Mesendoderm (in vitro differentiated cells): ENCODE measurements at regions not wholly inside any gene's neighbourhood (a gene's known extent, or its start where the extent isn't known, plus 50 kb on each side); places are given as distances from the start of the nearest gene placed in this dataset.

ENCODE experiments used
- DNase-seq: peaks from one replicate; pipeline ENCODE4 v3.0.0; 2013
- H2AK5ac ChIP-seq: 2 replicates; pipeline ENCODE4 v1.6.1; 2013; ENCODE audit warnings: low read length, inconsistent platforms
- H2BK120ac ChIP-seq: 2 replicates; pipeline ENCODE4 v1.6.1; 2013; ENCODE audit warnings: low read depth, mild to moderate bottlenecking, low read length, moderate library complexity, mixed read lengths
- H2BK15ac ChIP-seq: replicated peaks from 2 replicates; pipeline ENCODE4 v1.6.1; 2013; ENCODE audit warnings: low read depth, mild to moderate bottlenecking, moderate library complexity
- H2BK5ac ChIP-seq: 2 replicates; pipeline ENCODE4 v1.6.1; 2013; ENCODE audit warnings: low read length, inconsistent platforms
- H3K18ac ChIP-seq: 2 replicates; pipeline ENCODE4 v1.6.1; 2013; ENCODE audit warnings: mild to moderate bottlenecking, low read length, mixed read lengths
- H3K23ac ChIP-seq: one replicate; pipeline ENCODE4 v1.6.1; 2013; ENCODE audit warnings: low read length
- H3K27ac ChIP-seq: 2 replicates; pipeline ENCODE4 v1.5.1; 2013; ENCODE audit warnings: low read depth, mild to moderate bottlenecking, inconsistent platforms, low read length, moderate library complexity
- H3K27me3 ChIP-seq: 2 replicates; pipeline ENCODE4 v1.6.1; 2013; ENCODE audit warnings: low read length, control low read depth, mild to moderate bottlenecking, inconsistent platforms; ENCODE audit not compliant: insufficient read depth, poor library complexity
- H3K36me3 ChIP-seq: 2 replicates; pipeline ENCODE4 v1.6.1; 2013; ENCODE audit warnings: low read length, inconsistent platforms; ENCODE audit not compliant: control insufficient read depth, insufficient read depth
- H3K4ac ChIP-seq: one replicate; pipeline ENCODE4 v1.6.1; 2013; ENCODE audit warnings: low read depth, mild to moderate bottlenecking, low read length, moderate library complexity
- H3K4me1 ChIP-seq: 2 replicates; pipeline ENCODE4 v1.6.1; 2013; ENCODE audit warnings: low read depth, low read length, inconsistent platforms; ENCODE audit not compliant: control insufficient read depth
- H3K4me2 ChIP-seq: 2 replicates; pipeline ENCODE4 v1.6.1; 2013; ENCODE audit warnings: low read length
- H3K4me3 ChIP-seq: 2 replicates; pipeline ENCODE4 v1.5.1; 2013; ENCODE audit warnings: mild to moderate bottlenecking, low read length
- H3K56ac ChIP-seq: one replicate; pipeline ENCODE4 v1.6.1; 2013; ENCODE audit warnings: low read length
- H3K79me1 ChIP-seq: 2 replicates; pipeline ENCODE4 v1.6.1; 2013; ENCODE audit warnings: low read length, inconsistent platforms
- H3K79me2 ChIP-seq: 2 replicates; pipeline ENCODE4 v1.6.1; 2013; ENCODE audit warnings: mild to moderate bottlenecking, low read length; ENCODE audit not compliant: control insufficient read depth, insufficient read depth
- H3K9ac ChIP-seq: 2 replicates; pipeline ENCODE4 v1.6.1; 2013; ENCODE audit warnings: low read length, inconsistent platforms
- H4K5ac ChIP-seq: one replicate; pipeline ENCODE4 v1.6.1; 2013; ENCODE audit warnings: low read length
- H4K8ac ChIP-seq: one replicate; pipeline ENCODE4 v1.6.1; 2013; ENCODE audit warnings: low read depth, mild to moderate bottlenecking, control low read depth, low read length, moderate library complexity
- WGBS: extraction: QIAGEN DNeasy Blood & Tissue Kit; methylation state at CpG from one replicate; pipeline ENCODE4 v1.1.7; 2013; ENCODE audit warnings: low lambda C conversion rate, missing lambda C conversion rate; ENCODE audit not compliant: insufficient coverage; ENCODE audit errors: extremely low coverage; 5-methylcytosine and 5-hydroxymethylcytosine counted together

DNA sequence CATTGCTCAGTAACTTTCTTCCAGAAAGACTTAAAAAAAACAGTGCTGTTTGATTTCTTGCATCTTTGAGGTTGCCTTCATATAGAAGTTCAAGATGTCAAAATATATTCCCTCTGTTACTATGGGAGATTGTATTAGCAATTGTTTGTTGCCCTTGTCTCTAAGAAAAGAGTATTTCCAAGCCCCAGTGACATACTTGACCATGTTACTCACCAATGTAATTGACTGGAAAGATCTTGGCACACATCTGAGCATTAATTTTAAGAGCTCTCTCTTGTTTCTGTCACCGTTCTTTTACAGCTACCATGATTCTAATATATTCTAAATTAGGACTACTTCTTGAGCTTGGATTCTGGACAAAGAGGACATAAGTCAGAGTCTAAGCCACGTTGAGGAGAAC, 902.7 kb upstream of the EPHA5 start:
- H3K9ac ChIP-seq: no peak overlapping the region
- H3K4me3 ChIP-seq: no peak overlapping the region
- no peak overlapping the region for H2BK5ac ChIP-seq
- no peak overlapping the region for H2AK5ac ChIP-seq
- no CpG with 5 or more reads among the region's 2 CpGs for WGBS
- DNase-seq: no peak
- H3K79me2 ChIP-seq: no peaks in the 10 kb centered on the region
- H3K27ac ChIP-seq: no peak overlapping the region
- H4K8ac ChIP-seq: no peak overlapping the region
- no peak overlapping the region for H3K23ac ChIP-seq
- H2BK15ac ChIP-seq: no peak overlapping the region
- H3K4me1 ChIP-seq: no peaks in the 10 kb centered on the region
- H3K4me2 ChIP-seq: no peak overlapping the region
- no peak overlapping the region for H3K56ac ChIP-seq
- no peaks in the 10 kb centered on the region for H3K36me3 ChIP-seq
- H3K4ac ChIP-seq: no peak overlapping the region
- H2BK120ac ChIP-seq: no peak overlapping the region
- H3K18ac ChIP-seq: no peak overlapping the region
- H4K5ac ChIP-seq: no peak overlapping the region
- no peaks in the 10 kb centered on the region for H3K27me3 ChIP-seq
- H3K79me1 ChIP-seq: no peaks in the 10 kb centered on the region

- no peak overlapping the region for H2BK15ac ChIP-seq
- no peak overlapping the region for H3K4me3 ChIP-seq
- no peak overlapping the region for H4K5ac ChIP-seq
- no peak overlapping the region for H2AK5ac ChIP-seq
- no peak overlapping the region for H2BK120ac ChIP-seq
- H4K8ac ChIP-seq: no peak overlapping the region
- no peaks in the 10 kb centered on the region for H3K79me1 ChIP-seq
- H3K4ac ChIP-seq: no peak overlapping the region
- H3K4me2 ChIP-seq: no peak overlapping the region
- H3K56ac ChIP-seq: no peak overlapping the region
- H2BK5ac ChIP-seq: no peak overlapping the region
- WGBS: no CpG with 5 or more reads among the region's 1 CpG
- no peak overlapping the region for H3K9ac ChIP-seq
- no peak overlapping the region for H3K18ac ChIP-seq
- no peak overlapping the region for H3K27ac ChIP-seq
- no peak overlapping the region for H3K23ac ChIP-seq
- no peaks in the 10 kb centered on the region for H3K4me1 ChIP-seq
- H3K79me2 ChIP-seq: no peaks in the 10 kb centered on the region
- H3K27me3 ChIP-seq: no peaks in the 10 kb centered on the region
- no peak for DNase-seq
- no peaks in the 10 kb centered on the region for H3K36me3 ChIP-seq
Observed at GRCh38 chr4:66571145-66571695, 900.9 kb upstream of the EPHA5 start.

DNA sequence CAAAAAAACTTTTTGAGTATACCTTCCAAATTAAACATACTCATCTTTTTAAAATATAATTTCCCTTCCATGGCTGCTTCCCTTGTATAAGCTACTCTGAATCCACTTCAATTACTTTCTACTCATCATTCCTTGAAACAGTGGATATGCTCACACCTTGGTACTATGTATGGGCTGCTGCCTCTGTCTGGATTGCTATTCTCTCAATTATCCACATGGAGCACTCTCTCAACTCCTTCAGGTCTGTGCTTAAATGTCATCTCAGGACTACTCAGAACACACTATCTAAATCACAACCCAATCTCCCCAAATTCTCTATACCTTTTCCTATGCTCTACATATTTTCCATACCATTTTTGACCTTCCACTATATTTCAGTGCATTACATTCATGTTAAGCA, 898.9 kb upstream of the EPHA5 start:
- no peak overlapping the region for H2BK5ac ChIP-seq
- no peak overlapping the region for H2AK5ac ChIP-seq
- H4K5ac ChIP-seq: no peak overlapping the region
- no peak overlapping the region for H3K4me3 ChIP-seq
- H3K4me1 ChIP-seq: no peaks in the 10 kb centered on the region
- no peak overlapping the region for H3K56ac ChIP-seq
- no peak overlapping the region for H3K23ac ChIP-seq
- DNase-seq: peak; percentile 28
- H3K79me1 ChIP-seq: no peaks in the 10 kb centered on the region
- no peak overlapping the region for H3K18ac ChIP-seq
- no peaks in the 10 kb centered on the region for H3K79me2 ChIP-seq
- H3K36me3 ChIP-seq: no peaks in the 10 kb centered on the region
- H3K27me3 ChIP-seq: no peaks in the 10 kb centered on the region
- no peak overlapping the region for H2BK120ac ChIP-seq
- H3K4me2 ChIP-seq: no peak overlapping the region
- H2BK15ac ChIP-seq: no peak overlapping the region
- no peak overlapping the region for H3K27ac ChIP-seq
- H4K8ac ChIP-seq: no peak overlapping the region
- H3K4ac ChIP-seq: no peak overlapping the region
- H3K9ac ChIP-seq: no peak overlapping the region

DNA sequence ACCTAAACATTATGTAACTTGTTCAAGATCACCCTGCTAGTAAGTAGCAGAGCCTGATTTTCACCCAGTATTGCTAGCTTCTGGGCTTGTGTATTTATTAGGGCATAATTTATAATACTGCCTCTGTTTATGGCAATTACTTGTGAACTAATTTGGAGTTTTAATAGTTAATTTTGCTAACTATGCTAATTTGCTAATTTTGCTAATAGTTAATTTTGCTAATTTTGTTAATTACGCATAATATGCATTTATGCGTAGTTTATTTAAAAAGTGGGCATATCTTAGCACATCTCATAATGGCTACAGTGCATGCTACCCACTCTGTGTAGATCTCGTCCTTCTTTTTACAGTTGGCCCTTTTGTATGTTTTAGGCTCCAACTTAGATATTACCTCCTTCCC, 898.1 kb upstream of the EPHA5 start:
- no peaks in the 10 kb centered on the region for H3K79me2 ChIP-seq
- H3K27me3 ChIP-seq: no peaks in the 10 kb centered on the region
- no CpG with 5 or more reads among the region's 3 CpGs for WGBS
- H2BK120ac ChIP-seq: no peak overlapping the region
- H3K4ac ChIP-seq: no peak overlapping the region
- no peak overlapping the region for H4K8ac ChIP-seq
- H2BK5ac ChIP-seq: no peak overlapping the region
- no peaks in the 10 kb centered on the region for H3K36me3 ChIP-seq
- no peak overlapping the region for H3K56ac ChIP-seq
- H3K4me1 ChIP-seq: no peaks in the 10 kb centered on the region
- H4K5ac ChIP-seq: no peak overlapping the region
- no peak overlapping the region for H2AK5ac ChIP-seq
- no peaks in the 10 kb centered on the region for H3K79me1 ChIP-seq
- H3K18ac ChIP-seq: no peak overlapping the region
- no peak overlapping the region for H3K4me3 ChIP-seq
- H3K9ac ChIP-seq: no peak overlapping the region
- no peak overlapping the region for H3K4me2 ChIP-seq
- H3K23ac ChIP-seq: no peak overlapping the region
- no peak overlapping the region for H2BK15ac ChIP-seq
- DNase-seq: no peak
- no peak overlapping the region for H3K27ac ChIP-seq

DNA sequence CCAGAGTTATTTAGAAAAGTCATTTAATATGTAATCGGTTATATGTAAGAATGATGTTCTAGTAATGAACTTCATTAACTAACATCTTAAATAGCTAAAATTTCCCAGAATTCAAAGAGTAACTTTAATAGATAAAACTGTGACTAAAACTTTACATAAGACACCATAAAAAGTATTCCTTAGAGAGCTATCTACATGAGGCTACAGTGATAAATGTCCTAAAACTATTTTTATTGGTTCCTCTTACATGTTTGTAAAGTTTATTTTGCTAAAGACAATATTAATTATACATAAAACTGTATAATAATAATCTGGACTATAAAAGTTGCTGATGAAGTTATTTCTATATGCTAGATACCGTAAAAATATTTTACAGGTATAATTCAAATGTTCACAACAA, 897.7 kb upstream of the EPHA5 start:
- no peaks in the 10 kb centered on the region for H3K4me1 ChIP-seq
- no peaks in the 10 kb centered on the region for H3K79me2 ChIP-seq
- no peak overlapping the region for H3K4me3 ChIP-seq
- H3K27me3 ChIP-seq: no peaks in the 10 kb centered on the region
- H3K27ac ChIP-seq: no peak overlapping the region
- H2BK120ac ChIP-seq: no peak overlapping the region
- H3K56ac ChIP-seq: no peak overlapping the region
- WGBS: no CpG with 5 or more reads among the region's 2 CpGs
- H2AK5ac ChIP-seq: no peak overlapping the region
- no peaks in the 10 kb centered on the region for H3K79me1 ChIP-seq
- H3K36me3 ChIP-seq: no peaks in the 10 kb centered on the region
- H4K8ac ChIP-seq: no peak overlapping the region
- no peak overlapping the region for H3K4ac ChIP-seq
- H3K18ac ChIP-seq: no peak overlapping the region
- no peak overlapping the region for H4K5ac ChIP-seq
- no peak overlapping the region for H3K4me2 ChIP-seq
- no peak overlapping the region for H2BK5ac ChIP-seq
- DNase-seq: no peak
- H3K23ac ChIP-seq: no peak overlapping the region
- H3K9ac ChIP-seq: no peak overlapping the region
- no peak overlapping the region for H2BK15ac ChIP-seq

DNA sequence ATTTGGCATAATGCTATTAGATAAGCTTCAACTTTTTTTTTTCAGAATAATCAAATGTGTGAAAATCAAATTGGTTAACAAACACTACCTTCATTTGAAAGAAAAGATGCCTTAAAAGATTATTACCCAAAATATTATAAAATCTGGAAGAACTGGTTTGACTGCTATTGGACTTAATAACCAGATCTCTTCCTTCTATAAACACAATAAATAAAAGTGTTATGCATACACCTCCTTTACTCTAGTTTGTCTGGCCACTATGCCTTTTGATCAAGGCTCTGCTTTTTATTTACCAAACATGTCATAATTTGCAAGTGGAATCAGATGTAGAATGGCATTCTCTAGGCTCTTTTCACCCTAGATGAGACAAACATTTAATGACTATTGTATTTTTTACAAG, 897.3 kb upstream of the EPHA5 start:
- no peaks in the 10 kb centered on the region for H3K4me1 ChIP-seq
- no peaks in the 10 kb centered on the region for H3K79me1 ChIP-seq
- H3K9ac ChIP-seq: no peak overlapping the region
- H3K4me2 ChIP-seq: no peak overlapping the region
- no peak overlapping the region for H2BK5ac ChIP-seq
- H3K79me2 ChIP-seq: no peaks in the 10 kb centered on the region
- H3K4me3 ChIP-seq: no peak overlapping the region
- H4K5ac ChIP-seq: no peak overlapping the region
- no peak overlapping the region for H3K56ac ChIP-seq
- H3K27me3 ChIP-seq: no peaks in the 10 kb centered on the region
- no peak overlapping the region for H2BK120ac ChIP-seq
- no peak overlapping the region for H3K23ac ChIP-seq
- no peak overlapping the region for H3K4ac ChIP-seq
- DNase-seq: no peak
- H3K27ac ChIP-seq: no peak overlapping the region
- H4K8ac ChIP-seq: no peak overlapping the region
- no peaks in the 10 kb centered on the region for H3K36me3 ChIP-seq
- no peak overlapping the region for H3K18ac ChIP-seq
- no peak overlapping the region for H2AK5ac ChIP-seq
- no peak overlapping the region for H2BK15ac ChIP-seq
